HepG2 (cell line): ENCODE measurements at regions not wholly inside any gene's neighbourhood (a gene's known extent, or its start where the extent isn't known, plus 50 kb on each side); places are given as distances from the start of the nearest gene placed in this dataset.

Experiments used
- ATF2 ChIP-seq: sonication (generic); formaldehyde crosslinking; IDR thresholded peaks from 2 replicates; pipeline ENCODE4 v1.4.0; 2020; ENCODE audit warnings: missing genetic modification reagents
- FOXA1 ChIP-seq, 2 experiments: fragments of 450-650 bp in 1 of 2; sonication (generic) in 1 of 2; formaldehyde crosslinking in 1 of 2; IDR thresholded peaks; 2 replicates each; pipeline versions ENCODE4 v1.4.0 to v1.6.1; 2016 to 2020; ENCODE audit warnings: missing genetic modification reagents in 1 of 2
- IKZF1 ChIP-seq: fragments of 450-650 bp; IDR thresholded peaks from 2 replicates; pipeline ENCODE4 v1.7.1; 2016
- KDM2A ChIP-seq: sonication (generic); formaldehyde crosslinking; IDR thresholded peaks from 2 replicates; pipeline ENCODE4 v1.4.0; 2020; ENCODE audit warnings: low read depth, missing genetic modification reagents, borderline replicate concordance
- NFKBIZ ChIP-seq: IDR thresholded peaks from 2 replicates; pipeline ENCODE4 v1.6.1; 2018; ENCODE audit warnings: missing genetic modification reagents, missing compliant biosample characterization
- PRDM4 ChIP-seq: sonication (generic); formaldehyde crosslinking; IDR thresholded peaks from 2 replicates; pipeline ENCODE4 v1.9.0; 2021; ENCODE audit warnings: missing genetic modification reagents, borderline replicate concordance
- SAFB2 ChIP-seq: sonication (generic); formaldehyde crosslinking; IDR thresholded peaks from 2 replicates; pipeline ENCODE4 v1.5.1; 2020; ENCODE audit warnings: missing genetic modification reagents, low read depth, mild to moderate bottlenecking, borderline replicate concordance
- TIGD3 ChIP-seq: sonication (generic); formaldehyde crosslinking; IDR thresholded peaks from 2 replicates; pipeline ENCODE4 v1.5.1; 2020; ENCODE audit warnings: mild to moderate bottlenecking, missing genetic modification reagents, borderline replicate concordance
- ZBTB33 ChIP-seq: sonication (generic); formaldehyde crosslinking; IDR thresholded peaks from 2 replicates; pipeline ENCODE4 v1.4.0; 2020; ENCODE audit warnings: missing genetic modification reagents
- ZNF17 ChIP-seq: sonication (generic); formaldehyde crosslinking; IDR thresholded peaks from 2 replicates; pipeline ENCODE4 v1.5.0; 2020; ENCODE audit warnings: mild to moderate bottlenecking, missing genetic modification reagents

- TF ChIP-seq ZBTB33 (CRISPR knock-in tag) (no peak), NFKBIZ (no peak), ZNF17 (CRISPR knock-in tag) (no peak), IKZF1 (no peak), TIGD3 (no peak), KDM2A (CRISPR knock-in tag) (no peak), ATF2 (CRISPR knock-in tag) (no peak), FOXA1 (IDR thresholded peaks at IDR 0.05) (no peak), FOXA1 (CRISPR knock-in tag; IDR thresholded peaks at IDR 0.05) (no peak), SAFB2 (no peak), PRDM4 (CRISPR knock-in tag) (no peak)
These were observed 113.2 kb upstream of the RBPJ start (continued) for GRCh38 chr4:26207631-26208030.
